SU-DHL-6 (cell line): ENCODE measurements at regions not wholly inside any gene's neighbourhood (a gene's known extent, or its start where the extent isn't known, plus 50 kb on each side); places are given as distances from the start of the nearest gene placed in this dataset.

Experiments
- H2AFZ ChIP-seq: fragments of 200-600 bp; sonication (generic); 2 replicates; pipeline ENCODE4 v1.6.1; 2014; ENCODE audit warnings: low read depth, mild to moderate bottlenecking, moderate library complexity, mixed read lengths, antibody characterized with exemption, low read length; ENCODE audit not compliant: severe bottlenecking
- H3F3A ChIP-seq: fragments of 200-600 bp; shearing (Covaris generic); 2 replicates; pipeline ENCODE4 v1.6.0; 2016; ENCODE audit warnings: antibody characterized with exemption, mild to moderate bottlenecking; ENCODE audit not compliant: insufficient read depth
- H3K27ac ChIP-seq: fragments of 200-600 bp; sonication (generic); 2 replicates; pipeline ENCODE4 v1.5.1; 2016; ENCODE audit warnings: low read depth, mild to moderate bottlenecking, low read length, moderate library complexity, mixed read lengths
- H3K27me3 ChIP-seq: fragments of 200-600 bp; sonication (generic), shearing (Covaris generic); 2 replicates; pipeline ENCODE4 v1.6.0; 2014; ENCODE audit warnings: mild to moderate bottlenecking, low read length
- H3K36me3 ChIP-seq: fragments of 200-600 bp; sonication (generic); 2 replicates; pipeline ENCODE4 v1.6.1; 2014; ENCODE audit warnings: mild to moderate bottlenecking, low read length, mixed read lengths
- H3K4me2 ChIP-seq: fragments of 300-600, 200-600 bp; shearing (Covaris generic), sonication (generic); 2 replicates; pipeline ENCODE4 v1.6.0; 2014; ENCODE audit warnings: low read length, low read depth, mild to moderate bottlenecking; ENCODE audit not compliant: poor library complexity, severe bottlenecking
- H3K4me3 ChIP-seq: fragments of 200-600 bp; sonication (generic); 2 replicates; pipeline ENCODE4 v1.5.1; 2014; ENCODE audit warnings: antibody characterized with exemption, low read length, mild to moderate bottlenecking, mixed read lengths; ENCODE audit not compliant: insufficient read depth, poor library complexity, severe bottlenecking
- H3K79me2 ChIP-seq: fragments of 200-600 bp; sonication (generic); 2 replicates; pipeline ENCODE4 v1.6.1; 2014; ENCODE audit warnings: mild to moderate bottlenecking, low read length, moderate library complexity; ENCODE audit not compliant: insufficient read depth
- H3K9ac ChIP-seq: fragments of 200-600 bp; sonication (generic); 2 replicates; pipeline ENCODE4 v1.7.0; 2014; ENCODE audit warnings: mild to moderate bottlenecking, low read length
- H3K9me2 ChIP-seq: fragments of 200-600 bp; sonication (generic); replicated peaks from 2 replicates; pipeline ENCODE4 v1.6.1; 2014; ENCODE audit warnings: low read length; ENCODE audit not compliant: insufficient read depth
- H3K9me3 ChIP-seq: fragments of 200-600 bp; sonication (generic); 2 replicates; pipeline ENCODE4 v1.6.1; 2014; ENCODE audit warnings: low read length, mixed read lengths; ENCODE audit not compliant: insufficient read depth
- H4K20me1 ChIP-seq: fragments of 200-600 bp; sonication (generic); 2 replicates; pipeline ENCODE4 v1.6.1; 2014; ENCODE audit warnings: low read depth, mild to moderate bottlenecking, antibody characterized with exemption, low read length, moderate library complexity, mixed read lengths
- EZH2phosphoT487 ChIP-seq: fragments of 200-600 bp; sonication (generic), shearing (Covaris generic); conservative IDR thresholded peaks from 2 replicates; pipeline ENCODE4 v1.6.1; 2018; ENCODE audit warnings: mild to moderate bottlenecking, antibody characterized with exemption, low read length, moderate library complexity, mixed read lengths
- TF ChIP-seq, protein P1 (sequence below): fragments of 200-600 bp; sonication (generic); IDR thresholded peaks from one replicate; pipeline ENCODE4 v1.5.1; 2017; ENCODE audit warnings: antibody characterized with exemption, mild to moderate bottlenecking, low read length, moderate library complexity; ENCODE audit not compliant: insufficient read depth, poor library complexity, severe bottlenecking

DNA sequence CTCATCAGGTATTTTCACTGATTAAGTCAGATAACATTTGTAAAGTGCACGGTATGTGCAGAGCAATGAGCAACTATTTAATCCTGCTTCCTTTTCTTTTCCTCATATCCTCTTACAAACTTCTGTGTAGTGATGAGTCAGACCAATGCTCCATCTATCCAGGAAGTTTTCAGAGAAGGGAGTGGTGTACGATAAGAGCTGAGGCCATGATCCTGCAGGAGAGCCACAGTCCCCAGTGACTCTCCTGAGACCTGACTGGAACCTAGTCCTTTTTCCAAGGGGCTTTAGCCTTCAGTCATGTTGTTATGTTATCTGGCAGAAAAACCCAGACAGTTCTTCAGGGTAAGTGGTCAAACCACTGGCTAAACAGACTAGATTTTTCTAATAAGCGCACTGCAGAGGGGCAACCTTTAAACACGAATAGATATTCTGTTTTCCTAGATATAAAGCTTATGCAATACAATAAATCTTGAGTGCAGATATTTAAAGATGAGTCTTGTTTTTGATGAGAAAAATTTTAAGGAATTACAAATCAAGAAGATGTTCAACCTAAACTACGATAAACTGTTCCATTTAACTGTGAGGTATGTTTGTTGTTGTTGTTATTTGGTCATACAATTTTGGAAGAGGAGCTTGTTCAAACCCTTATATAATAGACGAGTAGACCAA is 110.5 kb upstream of the RAP2B start:
- Histone ChIP-seq H3K27me3 (no peaks in the 10 kb centered on the region), H3K4me3 (no peak overlapping the region)

DNA sequence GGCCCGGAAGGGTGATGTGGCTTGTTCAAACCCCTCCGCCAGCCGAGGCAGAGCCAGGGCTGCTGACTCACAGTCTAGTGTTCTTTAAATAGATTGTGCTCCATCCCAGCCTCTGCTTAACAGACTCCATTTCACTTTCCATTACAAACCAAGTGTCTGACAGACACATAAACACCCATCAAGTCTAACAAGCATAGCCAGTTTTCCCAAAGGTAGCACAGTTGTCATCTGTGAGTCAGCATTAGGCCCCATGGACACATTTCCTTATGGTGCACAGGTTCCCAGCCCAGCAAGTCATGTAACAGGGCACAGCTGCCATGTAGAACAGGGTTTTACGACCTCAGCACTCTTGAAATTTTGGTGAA is 109.9 kb upstream of the RAP2B start:
- Histone ChIP-seq H3K27me3 (no peaks in the 10 kb centered on the region), H3K27ac (no peak overlapping the region), H3K36me3 (no peaks in the 10 kb centered on the region), H3F3A (no peaks in the 10 kb centered on the region), H3K9me2 (no peaks in the 10 kb centered on the region), H3K79me2 (no peaks in the 10 kb centered on the region), H3K9ac (no peak overlapping the region), H3K9me3 (no peaks in the 10 kb centered on the region), H3K4me3 (no peak overlapping the region), H4K20me1 (no peaks in the 10 kb centered on the region), H2AFZ (no peak overlapping the region), H3K4me2 (no peak overlapping the region)
- no peak for TF ChIP-seq EZH2phosphoT487
- TF ChIP-seq, protein P1, sequence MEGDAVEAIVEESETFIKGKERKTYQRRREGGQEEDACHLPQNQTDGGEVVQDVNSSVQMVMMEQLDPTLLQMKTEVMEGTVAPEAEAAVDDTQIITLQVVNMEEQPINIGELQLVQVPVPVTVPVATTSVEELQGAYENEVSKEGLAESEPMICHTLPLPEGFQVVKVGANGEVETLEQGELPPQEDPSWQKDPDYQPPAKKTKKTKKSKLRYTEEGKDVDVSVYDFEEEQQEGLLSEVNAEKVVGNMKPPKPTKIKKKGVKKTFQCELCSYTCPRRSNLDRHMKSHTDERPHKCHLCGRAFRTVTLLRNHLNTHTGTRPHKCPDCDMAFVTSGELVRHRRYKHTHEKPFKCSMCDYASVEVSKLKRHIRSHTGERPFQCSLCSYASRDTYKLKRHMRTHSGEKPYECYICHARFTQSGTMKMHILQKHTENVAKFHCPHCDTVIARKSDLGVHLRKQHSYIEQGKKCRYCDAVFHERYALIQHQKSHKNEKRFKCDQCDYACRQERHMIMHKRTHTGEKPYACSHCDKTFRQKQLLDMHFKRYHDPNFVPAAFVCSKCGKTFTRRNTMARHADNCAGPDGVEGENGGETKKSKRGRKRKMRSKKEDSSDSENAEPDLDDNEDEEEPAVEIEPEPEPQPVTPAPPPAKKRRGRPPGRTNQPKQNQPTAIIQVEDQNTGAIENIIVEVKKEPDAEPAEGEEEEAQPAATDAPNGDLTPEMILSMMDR = no peak

More for the DNA sequence above, 110.5 kb upstream of the RAP2B start:
- no peak overlapping the region for H3K9ac ChIP-seq
- H3K9me3 ChIP-seq = no peaks in the 10 kb centered on the region
- H3K27ac ChIP-seq = no peak overlapping the region
- no peaks in the 10 kb centered on the region for H3K36me3 ChIP-seq
- H4K20me1 ChIP-seq = no peaks in the 10 kb centered on the region
- H2AFZ ChIP-seq = no peak overlapping the region
- H3K9me2 ChIP-seq = no peaks in the 10 kb centered on the region
- TF ChIP-seq, protein P1 = no peak
- no peak for TF ChIP-seq EZH2phosphoT487
- no peak overlapping the region for H3K4me2 ChIP-seq
- no peaks in the 10 kb centered on the region for H3K79me2 ChIP-seq
- no peaks in the 10 kb centered on the region for H3F3A ChIP-seq

DNA sequence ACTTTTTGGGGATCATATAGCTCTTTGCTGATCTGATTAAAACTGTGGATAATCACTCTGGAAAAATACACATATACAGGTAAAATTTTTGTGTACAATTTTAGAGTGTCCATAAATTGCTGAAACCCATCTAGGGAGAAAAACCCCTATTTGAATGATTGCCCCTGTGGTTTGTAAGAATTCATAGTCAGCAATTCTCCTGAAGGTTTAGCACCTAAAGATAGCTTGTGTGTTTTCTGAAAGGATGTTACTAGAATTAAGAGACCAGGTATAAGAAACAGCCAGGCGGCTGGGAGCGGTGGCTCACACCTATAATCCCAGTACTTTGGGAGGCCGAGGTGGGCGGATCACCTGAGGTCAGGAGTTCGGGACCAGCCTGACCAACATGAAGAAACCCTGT is 106.8 kb upstream of the RAP2B start:
- H3K27ac ChIP-seq = no peak overlapping the region
- no peaks in the 10 kb centered on the region for H3K9me3 ChIP-seq
- no peak overlapping the region for H3K4me3 ChIP-seq
- H3K9me2 ChIP-seq = no peaks in the 10 kb centered on the region
- no peak overlapping the region for H2AFZ ChIP-seq
- H3K4me2 ChIP-seq = no peak overlapping the region
- H4K20me1 ChIP-seq = no peaks in the 10 kb centered on the region
- H3K27me3 ChIP-seq = no peaks in the 10 kb centered on the region
- TF ChIP-seq, protein P1 = no peak
- no peak for TF ChIP-seq EZH2phosphoT487
- no peaks in the 10 kb centered on the region for H3K79me2 ChIP-seq
- no peak overlapping the region for H3K9ac ChIP-seq
- no peaks in the 10 kb centered on the region for H3K36me3 ChIP-seq
- H3F3A ChIP-seq = no peaks in the 10 kb centered on the region
